ENCODE measurements at regions not wholly inside any gene's neighbourhood (a gene's known extent, or its start where the extent isn't known, plus 50 kb on each side); places are given as distances from the start of the nearest gene placed in this dataset.
A peak's percentile ranks its signal among the peaks of the same experiment; 100 is the strongest.

DNA sequence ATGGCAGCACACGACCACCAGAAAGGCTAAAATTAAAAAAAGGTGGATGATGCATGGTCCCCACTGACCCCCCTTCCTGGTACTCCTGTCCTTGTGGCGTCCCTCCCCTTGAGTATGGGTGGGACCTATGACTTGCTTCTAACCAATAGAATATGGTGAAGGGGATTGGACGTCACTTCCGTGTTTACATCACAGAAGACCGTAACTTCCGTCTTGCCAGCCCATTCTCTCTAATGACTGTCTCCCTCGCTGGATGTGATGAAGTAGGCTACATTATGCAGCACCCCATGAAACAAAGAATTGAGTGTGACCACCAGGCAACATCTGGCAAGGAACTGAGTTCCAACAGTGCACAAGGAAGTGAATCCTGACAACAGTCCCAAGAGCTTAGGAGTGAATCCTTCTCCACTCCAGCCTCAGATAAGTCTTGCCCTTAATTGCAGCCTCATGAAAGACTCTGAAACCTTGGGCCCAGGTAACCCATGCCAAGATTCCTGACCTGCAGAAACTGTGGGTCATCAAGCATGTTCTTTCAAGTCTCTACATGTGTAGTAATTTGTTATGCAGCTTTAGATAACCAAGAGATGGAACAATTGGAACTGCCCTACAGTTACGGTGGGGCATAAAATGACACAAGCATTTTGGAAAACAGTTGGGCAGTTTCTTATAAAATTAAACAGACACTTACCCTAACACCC, 80.1 kb upstream of the NPAS2 start:
- TF ChIP-seq, protein P1, sequence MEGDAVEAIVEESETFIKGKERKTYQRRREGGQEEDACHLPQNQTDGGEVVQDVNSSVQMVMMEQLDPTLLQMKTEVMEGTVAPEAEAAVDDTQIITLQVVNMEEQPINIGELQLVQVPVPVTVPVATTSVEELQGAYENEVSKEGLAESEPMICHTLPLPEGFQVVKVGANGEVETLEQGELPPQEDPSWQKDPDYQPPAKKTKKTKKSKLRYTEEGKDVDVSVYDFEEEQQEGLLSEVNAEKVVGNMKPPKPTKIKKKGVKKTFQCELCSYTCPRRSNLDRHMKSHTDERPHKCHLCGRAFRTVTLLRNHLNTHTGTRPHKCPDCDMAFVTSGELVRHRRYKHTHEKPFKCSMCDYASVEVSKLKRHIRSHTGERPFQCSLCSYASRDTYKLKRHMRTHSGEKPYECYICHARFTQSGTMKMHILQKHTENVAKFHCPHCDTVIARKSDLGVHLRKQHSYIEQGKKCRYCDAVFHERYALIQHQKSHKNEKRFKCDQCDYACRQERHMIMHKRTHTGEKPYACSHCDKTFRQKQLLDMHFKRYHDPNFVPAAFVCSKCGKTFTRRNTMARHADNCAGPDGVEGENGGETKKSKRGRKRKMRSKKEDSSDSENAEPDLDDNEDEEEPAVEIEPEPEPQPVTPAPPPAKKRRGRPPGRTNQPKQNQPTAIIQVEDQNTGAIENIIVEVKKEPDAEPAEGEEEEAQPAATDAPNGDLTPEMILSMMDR (IDR thresholded peaks at IDR 0.05; ENCODE audit: insufficient read depth, low read depth, low read length): no peak
- no peak for TF ChIP-seq EZH2 (IDR thresholded peaks at IDR 0.05; ENCODE audit: insufficient read depth, low read length)
- Mint-ChIP-seq H3K4me1 (ENCODE audit: low read depth, unreplicated experiment) (peaks cover 27% of the 10 kb centered on the region), H3K4me3 (ENCODE audit: unreplicated experiment) (no peak overlapping the region), H3K27ac (ENCODE audit: unreplicated experiment) (no peak overlapping the region), H3K9me3 (ENCODE audit: unreplicated experiment) (peaks cover 6% of the 10 kb centered on the region), H3K36me3 (ENCODE audit: low read depth, unreplicated experiment) (no peaks in the 10 kb centered on the region), H3K27me3 (ENCODE audit: low read depth, unreplicated experiment) (no peaks in the 10 kb centered on the region)
- H3K4me3 ChIP-seq (ENCODE audit: insufficient read depth, low read depth, low read length): no peak overlapping the region
- no peaks in the 10 kb centered on the region for H3K79me2 ChIP-seq (ENCODE audit: insufficient read depth, low read length)
- DNase-seq (ENCODE audit: low read depth): no peak
- H4K20me1 ChIP-seq (ENCODE audit: insufficient read depth, low read length): no peaks in the 10 kb centered on the region
- no peaks in the 10 kb centered on the region for H3K27me3 ChIP-seq (ENCODE audit: insufficient read depth, low read length)
- no peak overlapping the region for H3K4me2 ChIP-seq (ENCODE audit: low read length)
- no peak overlapping the region for H3K27ac ChIP-seq (ENCODE audit: low read depth, low read length)
- no peaks in the 10 kb centered on the region for H3K9me3 ChIP-seq (ENCODE audit: insufficient read depth, low read depth, low read length)
- no peaks in the 10 kb centered on the region for H3K36me3 ChIP-seq (ENCODE audit: insufficient read depth, low read length)
- no peak overlapping the region for H3K9ac ChIP-seq (ENCODE audit: low read length)
- peaks cover 31% of the 10 kb centered on the region for H3K4me1 ChIP-seq (ENCODE audit: insufficient read depth, low read length)
- no peak overlapping the region for H2AFZ ChIP-seq (ENCODE audit: low read depth, low read length)
- FAIRE-seq: no peak

- peak overlapping the region; percentile 97 for H3K27ac Mint-ChIP-seq (ENCODE audit: unreplicated experiment)
- Histone ChIP-seq H3K36me3 (ENCODE audit: insufficient read depth, low read length) (no peaks in the 10 kb centered on the region), H3K27ac (ENCODE audit: low read depth, low read length) (peak overlapping the region; percentile 99), H3K4me3 (ENCODE audit: insufficient read depth, low read depth, low read length) (no peak overlapping the region), H3K4me1 (ENCODE audit: insufficient read depth, low read length) (peaks cover 34% of the 10 kb centered on the region), H3K79me2 (ENCODE audit: insufficient read depth, low read length) (no peaks in the 10 kb centered on the region), H3K9ac (ENCODE audit: low read length) (peak overlapping the region; percentile 88), H3K4me2 (ENCODE audit: low read length) (peak overlapping the region; percentile 81), H3K9me3 (ENCODE audit: insufficient read depth, low read depth, low read length) (no peaks in the 10 kb centered on the region), H4K20me1 (ENCODE audit: insufficient read depth, low read length) (no peaks in the 10 kb centered on the region), H3K27me3 (ENCODE audit: insufficient read depth, low read length) (no peaks in the 10 kb centered on the region), H2AFZ (ENCODE audit: low read depth, low read length) (no peak overlapping the region)
- peak; percentile 70 for DNase-seq (ENCODE audit: low read depth)
- H3K4me1 Mint-ChIP-seq (ENCODE audit: low read depth, unreplicated experiment): peaks cover 30% of the 10 kb centered on the region
- peaks cover 3% of the 10 kb centered on the region for H3K27me3 Mint-ChIP-seq (ENCODE audit: low read depth, unreplicated experiment)
- no peak for TF ChIP-seq EZH2 (IDR thresholded peaks at IDR 0.05; ENCODE audit: insufficient read depth, low read length)
- TF ChIP-seq, protein P1 (IDR thresholded peaks at IDR 0.05; ENCODE audit: insufficient read depth, low read depth, low read length): no peak
- H3K9me3 Mint-ChIP-seq (ENCODE audit: unreplicated experiment): peaks cover 3% of the 10 kb centered on the region
- no peaks in the 10 kb centered on the region for H3K36me3 Mint-ChIP-seq (ENCODE audit: low read depth, unreplicated experiment)
- H3K4me3 Mint-ChIP-seq (ENCODE audit: unreplicated experiment): no peak overlapping the region
- peak; percentile 5 for FAIRE-seq
Measured at GRCh38 chr2:100741880-100742276, 78.1 kb upstream of the NPAS2 start.
